CD4-positive, alpha-beta memory T cell (primary cell): ENCODE measurements at regions not wholly inside any gene's neighbourhood (a gene's known extent, or its start where the extent isn't known, plus 50 kb on each side); places are given as distances from the start of the nearest gene placed in this dataset.
"Not testable (repeated sequence)": the region's sequence is repeated elsewhere in the genome, so short reads cannot be mapped to it uniquely, and the experiment has no call there.

ENCODE experiments used
- CTCF ChIA-PET: fragments of 350-600 bp; sonication (Branson Sonifier 250); formaldehyde crosslinking; loops from one replicate; lab custom pipeline; 2021; ENCODE audit warnings: inconsistent platforms; ENCODE audit not compliant: partially characterized antibody; lab: Charles Lee
- POLR2A ChIA-PET: fragments of 350-600 bp; sonication (Branson Sonifier 250); formaldehyde crosslinking; loops from one replicate; lab custom pipeline; 2021; ENCODE audit not compliant: partially characterized antibody; lab: Charles Lee
- DNase-seq, 5 donors: peaks; one replicate each; pipeline versions ENCODE4 v3.0.0 to v3.0.0-alpha.2; 2020 to 2022; ENCODE audit warnings: mixed read lengths in 1 of 5
- H3K27ac ChIP-seq: one replicate; pipeline ENCODE4 v1.7.0; 2013; ENCODE audit warnings: low read depth, low read length
- H3K27me3 ChIP-seq: 2 replicates; pipeline ENCODE4 v1.7.0; 2013; ENCODE audit warnings: mild to moderate bottlenecking, low read length, moderate library complexity; ENCODE audit not compliant: insufficient read depth
- H3K36me3 ChIP-seq: 2 replicates; pipeline ENCODE4 v1.7.0; 2013; ENCODE audit warnings: mild to moderate bottlenecking, low read length, moderate library complexity; ENCODE audit not compliant: insufficient read depth
- H3K4me1 ChIP-seq: 2 replicates; pipeline ENCODE4 v1.7.0; 2013; ENCODE audit warnings: mild to moderate bottlenecking, low read length, moderate library complexity; ENCODE audit not compliant: insufficient read depth
- H3K4me3 ChIP-seq, 2 donors: one replicate each; pipeline ENCODE4 v1.7.0; 2013; ENCODE audit warnings: low read length in 2 of 2, mild to moderate bottlenecking in 1 of 2
- H3K9me3 ChIP-seq, 2 donors: one replicate each; pipeline ENCODE4 v1.7.0; 2013; ENCODE audit warnings: low read length in 2 of 2, control low read depth in 1 of 2; ENCODE audit not compliant: control insufficient read depth in 1 of 2
- H3K27ac Mint-ChIP-seq, 7 donors: one replicate each; pipeline ENCODE4 v1.8.0; 2020 to 2021; ENCODE audit warnings: mixed read lengths in 7 of 7, mild to moderate bottlenecking in 6 of 7, inconsistent platforms in 3 of 7, moderate library complexity in 3 of 7
- H3K27me3 Mint-ChIP-seq, 2 donors: one replicate each; pipeline ENCODE4 v1.8.0; 2020 to 2021; ENCODE audit warnings: mixed read lengths in 2 of 2
- H3K36me3 Mint-ChIP-seq, 2 donors: one replicate each; pipeline ENCODE4 v1.8.0; 2020 to 2021; ENCODE audit warnings: mixed read lengths in 2 of 2, inconsistent platforms in 1 of 2, mild to moderate bottlenecking in 1 of 2
- H3K4me1 Mint-ChIP-seq, 4 donors: one replicate each; pipeline ENCODE4 v1.8.0; 2020 to 2021; ENCODE audit warnings: mixed read lengths in 4 of 4, mild to moderate bottlenecking in 1 of 4
- H3K4me3 Mint-ChIP-seq, 8 donors: one replicate each; pipeline ENCODE4 v1.8.0; 2020 to 2021; ENCODE audit warnings: mixed read lengths in 8 of 8, mild to moderate bottlenecking in 7 of 8, moderate library complexity in 6 of 8, inconsistent platforms in 3 of 8
- H3K9me3 Mint-ChIP-seq, 8 donors: one replicate each; pipeline ENCODE4 v1.8.0; 2020 to 2021; ENCODE audit warnings: mixed read lengths in 8 of 8, mild to moderate bottlenecking in 5 of 8, inconsistent platforms in 3 of 8, moderate library complexity in 1 of 8
- intact Hi-C: fragments of 100-400 bp; cut with micrococcal nuclease; formaldehyde crosslinking; loops from one replicate; pipeline ENCODE4 v1.15.1; 2023

GRCh38 chr9:1919229-1919628, 95.9 kb upstream of the SMARCA2 start:
- POLR2A ChIA-PET = interaction anchor here (0.5 kb wide), 1 partner anchor 119 kb away, joined by 3 read pairs; no protein-coding TSS in a partner anchor
- no peaks in the 10 kb centered on the region for H3K27me3 ChIP-seq

GRCh38 chr9:1920386-1920785, 94.8 kb upstream of the SMARCA2 start:
- no peaks in the 10 kb centered on the region for H3K36me3 Mint-ChIP-seq
- H3K9me3 Mint-ChIP-seq = peaks cover 0 to 3% (median 0%) of the 10 kb centered on the region in 8 donors
- Histone ChIP-seq H3K27ac (no peak overlapping the region), H3K4me3 (no peak overlapping the region), H3K27me3 (no peaks in the 10 kb centered on the region), H3K9me3 (no peaks in the 10 kb centered on the region), H3K36me3 (no peaks in the 10 kb centered on the region), H3K4me1 (no peaks in the 10 kb centered on the region)
- no peaks in the 10 kb centered on the region for H3K4me1 Mint-ChIP-seq
- POLR2A ChIA-PET = no interaction called here
- DNase-seq = no peak
- CTCF ChIA-PET = interaction anchor here (1.1 to 1.4 kb wide), 2 partner anchors 146 to 167 kb away, joined by 3 read pairs; no protein-coding TSS in a partner anchor
- intact Hi-C loops = no loop called here
- peaks cover 6 to 9% of the 10 kb centered on the region in 2 donors for H3K27me3 Mint-ChIP-seq
- no peak overlapping the region for H3K27ac Mint-ChIP-seq
- H3K4me3 Mint-ChIP-seq = no peak overlapping the region

More at GRCh38 chr9:1919229-1919628, 95.9 kb upstream of the SMARCA2 start:
- Mint-ChIP-seq H3K36me3 (no peaks in the 10 kb centered on the region), H3K27ac (no peak overlapping the region), H3K27me3 (peaks cover 6 to 9% of the 10 kb centered on the region in 2 donors), H3K4me1 (no peaks in the 10 kb centered on the region), H3K4me3 (no peak overlapping the region), H3K9me3 (peaks cover 0 to 3% (median 0%) of the 10 kb centered on the region in 8 donors)
- Histone ChIP-seq H3K9me3 (no peaks in the 10 kb centered on the region), H3K4me3 (no peak overlapping the region), H3K36me3 (no peaks in the 10 kb centered on the region), H3K27ac (no peak overlapping the region), H3K4me1 (no peaks in the 10 kb centered on the region)
- intact Hi-C loops = no loop called here
- CTCF ChIA-PET = no interaction called here
- no peak for DNase-seq

- H3K4me3 ChIP-seq = no peak overlapping the region
- Mint-ChIP-seq H3K27me3 (peaks cover 6 to 7% of the 10 kb centered on the region in 2 donors), H3K4me1 (no peaks in the 10 kb centered on the region), H3K4me3 (no peak overlapping the region), H3K36me3 (no peaks in the 10 kb centered on the region), H3K27ac (no peak overlapping the region), H3K9me3 (peaks cover 0 to 3% (median 0%) of the 10 kb centered on the region in 8 donors)
- no peak overlapping the region for H3K27ac ChIP-seq
- no peaks in the 10 kb centered on the region for H3K36me3 ChIP-seq
- ChIA-PET POLR2A (no interaction called here), CTCF (interaction anchor here (1.0 kb wide), 1 partner anchor 19 kb away, joined by 5 read pairs; no protein-coding TSS in a partner anchor)
- H3K9me3 ChIP-seq = no peaks in the 10 kb centered on the region
- DNase-seq = no peak
- H3K4me1 ChIP-seq = no peaks in the 10 kb centered on the region
- H3K27me3 ChIP-seq = no peaks in the 10 kb centered on the region
- intact Hi-C loops = no loop called here
Measured at GRCh38 chr9:1922026-1922425, 93.1 kb upstream of the SMARCA2 start.

- H3K27me3 Mint-ChIP-seq = no peaks in the 10 kb centered on the region
Measured at GRCh38 chr9:1927546-1927945, 87.6 kb upstream of the SMARCA2 start.

GRCh38 chr9:1929134-1929533, 86.0 kb upstream of the SMARCA2 start:
- H3K9me3 ChIP-seq = no peaks in the 10 kb centered on the region
- Mint-ChIP-seq H3K27me3 (no peaks in the 10 kb centered on the region), H3K4me1 (peaks cover 0 to 5% (median 0%) of the 10 kb centered on the region in 4 donors), H3K4me3 (no peak overlapping the region), H3K9me3 (no peaks in the 10 kb centered on the region), H3K27ac (no peak overlapping the region), H3K36me3 (no peaks in the 10 kb centered on the region)
- POLR2A ChIA-PET = interaction anchor here (0.7 kb wide), 1 partner anchor 125 kb away, joined by 3 read pairs; no protein-coding TSS in a partner anchor
- no peak overlapping the region for H3K4me3 ChIP-seq
- no peak overlapping the region for H3K27ac ChIP-seq
- H3K4me1 ChIP-seq = no peaks in the 10 kb centered on the region
- DNase-seq = no peak
- CTCF ChIA-PET = interaction anchor here (1.2 to 1.7 kb wide), 2 partner anchors 11 to 12 kb away, joined by 3 to 4 read pairs; no protein-coding TSS in a partner anchor
- no peaks in the 10 kb centered on the region for H3K36me3 ChIP-seq
- intact Hi-C loops = no loop called here
- H3K27me3 ChIP-seq = no peaks in the 10 kb centered on the region

More at GRCh38 chr9:1927546-1927945, 87.6 kb upstream of the SMARCA2 start:
- Histone ChIP-seq H3K27ac (no peak overlapping the region), H3K4me1 (no peaks in the 10 kb centered on the region), H3K4me3 (no peak overlapping the region), H3K36me3 (no peaks in the 10 kb centered on the region), H3K27me3 (no peaks in the 10 kb centered on the region), H3K9me3 (no peaks in the 10 kb centered on the region)
- H3K36me3 Mint-ChIP-seq = no peaks in the 10 kb centered on the region
- no peak for DNase-seq
- ChIA-PET CTCF (interaction anchor here (1.3 kb wide), 1 partner anchor 159 kb away, joined by 4 read pairs; no protein-coding TSS in a partner anchor), POLR2A (no interaction called here)
- intact Hi-C loops = no loop called here
- H3K4me1 Mint-ChIP-seq = peaks cover 0 to 5% (median 0%) of the 10 kb centered on the region in 4 donors
- no peak overlapping the region for H3K4me3 Mint-ChIP-seq
- no peaks in the 10 kb centered on the region for H3K9me3 Mint-ChIP-seq
- H3K27ac Mint-ChIP-seq = no peak overlapping the region

GRCh38 chr9:1929722-1930244, 85.4 kb upstream of the SMARCA2 start:
- H3K9me3 ChIP-seq = no peaks in the 10 kb centered on the region
- Mint-ChIP-seq H3K4me1 (peaks cover 0 to 5% (median 0%) of the 10 kb centered on the region in 4 donors), H3K36me3 (no peaks in the 10 kb centered on the region), H3K9me3 (peaks cover 0 to 2% (median 0%) of the 10 kb centered on the region in 8 donors), H3K27ac (no peak overlapping the region), H3K27me3 (no peaks in the 10 kb centered on the region), H3K4me3 (peak overlapping the region in 2 of 8 donors; percentile 33 to 45)
- CTCF ChIA-PET = interaction anchor here (0.9 to 1.7 kb wide), 3 partner anchors 10 to 13 kb away, joined by 3 to 4 read pairs (median 3); no protein-coding TSS in a partner anchor
- no peak overlapping the region for H3K4me3 ChIP-seq
- H3K27ac ChIP-seq = no peak overlapping the region
- H3K27me3 ChIP-seq = no peaks in the 10 kb centered on the region
- no peaks in the 10 kb centered on the region for H3K4me1 ChIP-seq
- DNase-seq = no peak
- POLR2A ChIA-PET = interaction anchor here (0.7 kb wide), 1 partner anchor 124 kb away, joined by 3 read pairs; no protein-coding TSS in a partner anchor
- no peaks in the 10 kb centered on the region for H3K36me3 ChIP-seq
- intact Hi-C loops = no loop called here

GRCh38 chr9:1930245-1930736, 84.9 kb upstream of the SMARCA2 start:
- POLR2A ChIA-PET, intact Hi-C loops, H3K4me3 ChIP-seq, H3K36me3 Mint-ChIP-seq, H3K27me3 ChIP-seq, H3K27ac Mint-ChIP-seq, H3K36me3 ChIP-seq, H3K4me1 Mint-ChIP-seq, H3K27ac ChIP-seq, H3K27me3 Mint-ChIP-seq, H3K9me3 ChIP-seq, DNase-seq, H3K9me3 Mint-ChIP-seq, H3K4me1 ChIP-seq: not testable (repeated sequence)
- CTCF ChIA-PET = interaction anchor here (0.9 to 1.7 kb wide), 2 partner anchors 9 to 13 kb away, joined by 3 to 4 read pairs; no protein-coding TSS in a partner anchor
- peak overlapping the region in 2 of 8 donors; percentile 33 to 45 for H3K4me3 Mint-ChIP-seq
